Activated naive CD4-positive, alpha-beta T cell treated with anti-CD3 and anti-CD28 coated beads for 36 hours (primary cell): ENCODE measurements at regions not wholly inside any gene's neighbourhood (a gene's known extent, or its start where the extent isn't known, plus 50 kb on each side); places are given as distances from the start of the nearest gene placed in this dataset.
A peak's percentile ranks its signal among the peaks of the same experiment; 100 is the strongest.
"Not testable (repeated sequence)": the region's sequence is repeated elsewhere in the genome, so short reads cannot be mapped to it uniquely, and the experiment has no call there.

Experiments used
- CTCF ChIA-PET: fragments of 350-600 bp; sonication (Branson Sonifier 250); formaldehyde crosslinking; loops from one replicate; lab custom pipeline; 2021; ENCODE audit warnings: antibody characterized with exemption; lab: Charles Lee
- DNase-seq: peaks from one replicate; pipeline ENCODE4 v3.0.0-alpha.2; 2020
- H3K27ac Mint-ChIP-seq: one replicate; pipeline ENCODE4 v1.8.0; 2021; ENCODE audit warnings: mild to moderate bottlenecking, mixed read lengths
- H3K27me3 Mint-ChIP-seq: one replicate; pipeline ENCODE4 v1.8.0; 2021; ENCODE audit warnings: low read depth, mixed read lengths
- H3K36me3 Mint-ChIP-seq: one replicate; pipeline ENCODE4 v1.8.0; 2021; ENCODE audit warnings: low read depth, mixed read lengths
- H3K4me1 Mint-ChIP-seq: one replicate; pipeline ENCODE4 v1.8.0; 2021; ENCODE audit warnings: low read depth, mixed read lengths
- H3K4me3 Mint-ChIP-seq: one replicate; pipeline ENCODE4 v1.8.0; 2021; ENCODE audit warnings: mild to moderate bottlenecking, moderate library complexity, mixed read lengths
- H3K9me3 Mint-ChIP-seq: one replicate; pipeline ENCODE4 v1.8.0; 2021; ENCODE audit warnings: mixed read lengths
- intact Hi-C: fragments of 100-400 bp; cut with micrococcal nuclease; formaldehyde crosslinking; loops from one replicate; pipeline ENCODE4 v1.15.1; 2023

- H3K4me1 Mint-ChIP-seq, result no peaks in the 10 kb centered on the region
- no peak overlapping the region for H3K4me3 Mint-ChIP-seq
- no peak for DNase-seq
- no peaks in the 10 kb centered on the region for H3K9me3 Mint-ChIP-seq
- H3K27ac Mint-ChIP-seq, result no peak overlapping the region
- H3K36me3 Mint-ChIP-seq, result no peaks in the 10 kb centered on the region
- intact Hi-C loops, result loop anchor here (5.0 kb wide), 1 partner anchor 353 kb away; no protein-coding TSS in a partner anchor
- H3K27me3 Mint-ChIP-seq, result no peaks in the 10 kb centered on the region
- CTCF ChIA-PET, result interaction anchor here (0.7 kb wide), 1 partner anchor 258 kb away, joined by 4 read pairs; no protein-coding TSS in a partner anchor
These were observed 193.0 kb downstream of the ZC3H11B start for GRCh38 chr1:219419860-219420259.

- Mint-ChIP-seq H3K36me3 (no peaks in the 10 kb centered on the region), H3K4me3 (no peak overlapping the region), H3K27me3 (no peaks in the 10 kb centered on the region), H3K4me1 (no peaks in the 10 kb centered on the region), H3K27ac (no peak overlapping the region), H3K9me3 (no peaks in the 10 kb centered on the region)
- intact Hi-C loops, result loop anchor here (5.0 kb wide), 1 partner anchor 352 kb away; no protein-coding TSS in a partner anchor
- CTCF ChIA-PET, result interaction anchor here (0.7 kb wide), 1 partner anchor 92 kb away, joined by 3 read pairs; no protein-coding TSS in a partner anchor
- DNase-seq, result no peak
These were observed 193.8 kb downstream of the ZC3H11B start for GRCh38 chr1:219419065-219419464.

GRCh38 chr1:219417610-219418009, 195.3 kb downstream of the ZC3H11B start:
- intact Hi-C loops, result loop anchor here (2.0 to 5.0 kb wide), 2 partner anchors 350 to 1159 kb away; no protein-coding TSS in a partner anchor
- no peaks in the 10 kb centered on the region for H3K9me3 Mint-ChIP-seq
- CTCF ChIA-PET, result interaction anchor here (1.1 kb wide), 1 partner anchor 12 kb away, joined by 4 read pairs; no protein-coding TSS in a partner anchor
- no peak overlapping the region for H3K4me3 Mint-ChIP-seq
- DNase-seq, result no peak
- no peaks in the 10 kb centered on the region for H3K27me3 Mint-ChIP-seq
- no peak overlapping the region for H3K27ac Mint-ChIP-seq
- no peaks in the 10 kb centered on the region for H3K4me1 Mint-ChIP-seq
- no peaks in the 10 kb centered on the region for H3K36me3 Mint-ChIP-seq

- Mint-ChIP-seq H3K4me1 (no peaks in the 10 kb centered on the region), H3K36me3 (no peaks in the 10 kb centered on the region), H3K9me3 (no peaks in the 10 kb centered on the region), H3K4me3 (no peak overlapping the region), H3K27me3 (no peaks in the 10 kb centered on the region), H3K27ac (no peak overlapping the region)
- CTCF ChIA-PET, result interaction anchor here (0.7 to 1.1 kb wide), 3 partner anchors 13 to 266 kb away, joined by 3 to 5 read pairs (median 4); no protein-coding TSS in a partner anchor
- intact Hi-C loops, result loop anchor here (1.0 to 5.0 kb wide), 4 partner anchors 212 to 1158 kb away; no protein-coding TSS in a partner anchor
- DNase-seq, result peak; percentile 78
These were observed 196.2 kb downstream of the ZC3H11B start for GRCh38 chr1:219416598-219417238.

- CTCF ChIA-PET, result no interaction called here
- Mint-ChIP-seq H3K4me3 (no peak overlapping the region), H3K36me3 (no peaks in the 10 kb centered on the region), H3K27me3 (no peaks in the 10 kb centered on the region), H3K9me3 (no peaks in the 10 kb centered on the region), H3K27ac (no peak overlapping the region), H3K4me1 (no peaks in the 10 kb centered on the region)
- intact Hi-C loops, result loop anchor here (1.0 to 5.0 kb wide), 4 partner anchors 212 to 1157 kb away; no protein-coding TSS in a partner anchor
- DNase-seq, result no peak
These were observed 197.0 kb downstream of the ZC3H11B start for GRCh38 chr1:219415915-219416314.

GRCh38 chr1:219415433-219415832, 197.5 kb downstream of the ZC3H11B start:
- no peaks in the 10 kb centered on the region for H3K9me3 Mint-ChIP-seq
- DNase-seq, result no peak
- intact Hi-C loops, result loop anchor here (5.0 kb wide), 1 partner anchor 348 kb away; no protein-coding TSS in a partner anchor
- CTCF ChIA-PET, result no interaction called here
- H3K4me3 Mint-ChIP-seq, result no peak overlapping the region
- no peak overlapping the region for H3K27ac Mint-ChIP-seq
- H3K4me1 Mint-ChIP-seq, result no peaks in the 10 kb centered on the region
- H3K36me3 Mint-ChIP-seq, result no peaks in the 10 kb centered on the region
- H3K27me3 Mint-ChIP-seq, result no peaks in the 10 kb centered on the region

- CTCF ChIA-PET, result no interaction called here
- no peak for DNase-seq
- Mint-ChIP-seq H3K4me1 (no peaks in the 10 kb centered on the region), H3K27ac (no peak overlapping the region), H3K9me3 (no peaks in the 10 kb centered on the region), H3K4me3 (no peak overlapping the region), H3K36me3 (no peaks in the 10 kb centered on the region), H3K27me3 (no peaks in the 10 kb centered on the region)
- intact Hi-C loops, result no loop called here
These were observed 198.7 kb downstream of the ZC3H11B start for GRCh38 chr1:219414250-219414649.

GRCh38 chr1:219413536-219413935, 199.4 kb downstream of the ZC3H11B start:
- Mint-ChIP-seq H3K36me3 (no peaks in the 10 kb centered on the region), H3K4me1 (no peaks in the 10 kb centered on the region), H3K27ac (no peak overlapping the region), H3K27me3 (no peaks in the 10 kb centered on the region), H3K9me3 (no peaks in the 10 kb centered on the region), H3K4me3 (no peak overlapping the region)
- DNase-seq, result no peak
- intact Hi-C loops, result no loop called here
- CTCF ChIA-PET, result no interaction called here

GRCh38 chr1:219412772-219413171, 200.1 kb downstream of the ZC3H11B start:
- Mint-ChIP-seq H3K27me3 (no peaks in the 10 kb centered on the region), H3K4me3 (no peak overlapping the region), H3K9me3 (no peaks in the 10 kb centered on the region), H3K4me1 (no peaks in the 10 kb centered on the region), H3K27ac (no peak overlapping the region), H3K36me3 (no peaks in the 10 kb centered on the region)
- no peak for DNase-seq
- intact Hi-C loops, result no loop called here
- CTCF ChIA-PET, result no interaction called here

GRCh38 chr1:219410721-219411120, 202.2 kb downstream of the ZC3H11B start:
- CTCF ChIA-PET, intact Hi-C loops, DNase-seq, H3K27me3 Mint-ChIP-seq, H3K9me3 Mint-ChIP-seq, H3K4me1 Mint-ChIP-seq, H3K27ac Mint-ChIP-seq, H3K36me3 Mint-ChIP-seq, H3K4me3 Mint-ChIP-seq: not testable (repeated sequence)

GRCh38 chr1:219405531-219406331, 207.2 kb downstream of the ZC3H11B start:
- CTCF ChIA-PET, result interaction anchor here (0.6 to 0.8 kb wide), 2 partner anchors 210 to 462 kb away, joined by 3 to 8 read pairs; no protein-coding TSS in a partner anchor
- H3K9me3 Mint-ChIP-seq, result no peaks in the 10 kb centered on the region
- no peaks in the 10 kb centered on the region for H3K4me1 Mint-ChIP-seq
- no peak for DNase-seq
- no peak overlapping the region for H3K27ac Mint-ChIP-seq
- H3K4me3 Mint-ChIP-seq, result no peak overlapping the region
- no peaks in the 10 kb centered on the region for H3K36me3 Mint-ChIP-seq
- intact Hi-C loops, result no loop called here
- H3K27me3 Mint-ChIP-seq, result peaks cover 2% of the 10 kb centered on the region

- DNase-seq, result no peak
- CTCF ChIA-PET, result interaction anchor here (0.6 kb wide), 1 partner anchor 71 kb away, joined by 3 read pairs; no protein-coding TSS in a partner anchor
- H3K27me3 Mint-ChIP-seq, result peaks cover 2% of the 10 kb centered on the region
- H3K27ac Mint-ChIP-seq, result no peak overlapping the region
- H3K36me3 Mint-ChIP-seq, result no peaks in the 10 kb centered on the region
- H3K4me1 Mint-ChIP-seq, result no peaks in the 10 kb centered on the region
- intact Hi-C loops, result no loop called here
- no peak overlapping the region for H3K4me3 Mint-ChIP-seq
- H3K9me3 Mint-ChIP-seq, result no peaks in the 10 kb centered on the region
These were observed 208.3 kb downstream of the ZC3H11B start for GRCh38 chr1:219404629-219405028.
